H1 (cell line): ENCODE measurements at regions not wholly inside any gene's neighbourhood (a gene's known extent, or its start where the extent isn't known, plus 50 kb on each side); places are given as distances from the start of the nearest gene placed in this dataset.

Experiments used
- CTCF ChIA-PET: fragments of 300-600 bp; sonication (Branson Sonifier 250); formaldehyde crosslinking; loops from one replicate; lab custom pipeline; 2021; ENCODE audit not compliant: partially characterized antibody; lab: Charles Lee
- POLR2A ChIA-PET: fragments of 300-600 bp; sonication (Branson Sonifier 250); formaldehyde crosslinking; loops from one replicate; lab custom pipeline; 2021; ENCODE audit warnings: inconsistent platforms; ENCODE audit not compliant: partially characterized antibody; lab: Charles Lee
- DNase-seq, 2 experiments: peaks; one replicate each; pipeline versions ENCODE4 v3.0.0 to v3.0.0-alpha.2; 2010 to 2022; ENCODE audit warnings: low spot score in 2 of 2, low read depth in 1 of 2, mixed read lengths in 1 of 2
- FAIRE-seq: peaks from 2 replicates; lab custom pipeline; 2011; peaks lifted over from hg19 to GRCh38; lab: Jason Lieb, UNC
- H2AFZ ChIP-seq: 2 replicates; pipeline ENCODE4 v1.8.1; 2012; ENCODE audit warnings: low read length, inconsistent platforms
- H2AK5ac ChIP-seq: 2 replicates; pipeline ENCODE4 v1.6.1; 2013; ENCODE audit warnings: low read depth, low read length
- H2BK120ac ChIP-seq: replicated peaks from 2 replicates; pipeline ENCODE3; 2013; ENCODE audit warnings: low read depth, low read length, inconsistent platforms
- H2BK12ac ChIP-seq: 2 replicates; pipeline ENCODE4 v1.6.1; 2013; ENCODE audit warnings: low read depth, low read length
- H2BK15ac ChIP-seq: 2 replicates; pipeline ENCODE4 v1.6.1; 2013; ENCODE audit warnings: low read length
- H2BK20ac ChIP-seq: 2 replicates; pipeline ENCODE4 v1.6.1; 2013; ENCODE audit warnings: low read length
- H2BK5ac ChIP-seq: 2 replicates; pipeline ENCODE4 v1.6.1; 2013; ENCODE audit warnings: low read depth, low read length
- H3K14ac ChIP-seq: 2 replicates; pipeline ENCODE4 v1.6.1; 2013; ENCODE audit warnings: inconsistent platforms; ENCODE audit not compliant: insufficient read length
- H3K18ac ChIP-seq: 2 replicates; pipeline ENCODE4 v1.6.1; 2013; ENCODE audit warnings: low read length; ENCODE audit errors: extremely low read depth
- H3K23ac ChIP-seq: 2 replicates; pipeline ENCODE4 v1.6.1; 2013; ENCODE audit warnings: inconsistent platforms; ENCODE audit not compliant: insufficient read length
- H3K23me2 ChIP-seq: 2 replicates; pipeline ENCODE4 v1.6.1; 2013; ENCODE audit warnings: low read depth, low read length
- H3K27ac ChIP-seq: 2 replicates; pipeline ENCODE4 v1.6.1; 2011; ENCODE audit warnings: low read depth, low read length, inconsistent platforms
- H3K27me3 ChIP-seq, 4 experiments: replicated peaks in 1 of 4; 1 replicate in 1 of 4; 2 replicates in 3 of 4; pipeline versions ENCODE4 v1.6.1 to v1.8.1; 2011 to 2013; ENCODE audit warnings: low read length in 3 of 4, mild to moderate bottlenecking in 3 of 4, inconsistent platforms in 2 of 4, mixed read lengths in 2 of 4, moderate library complexity in 1 of 4; ENCODE audit not compliant: control insufficient read depth in 3 of 4, insufficient read depth in 3 of 4; ENCODE audit errors: extremely low read depth in 1 of 4
- H3K36me3 ChIP-seq, 4 experiments: 2 replicates each; pipeline versions ENCODE4 v1.6.1 to v1.8.1; 2011 to 2013; ENCODE audit warnings: mild to moderate bottlenecking in 4 of 4, low read length in 3 of 4, moderate library complexity in 2 of 4, control low read depth in 1 of 4, inconsistent platforms in 1 of 4; ENCODE audit not compliant: insufficient read depth in 4 of 4, control insufficient read depth in 2 of 4
- H3K4ac ChIP-seq: replicated peaks from 2 replicates; pipeline ENCODE3; 2013; ENCODE audit warnings: low read length, low read depth, mixed read lengths, inconsistent platforms; ENCODE audit not compliant: insufficient read length
- H3K4me1 ChIP-seq, 4 experiments: replicated peaks in 1 of 4; 1 replicate in 1 of 4; 2 replicates in 3 of 4; pipeline versions ENCODE4 v1.6.1 to v1.8.1; 2011 to 2013; ENCODE audit warnings: low read length in 3 of 4, inconsistent platforms in 2 of 4, mixed read lengths in 1 of 4; ENCODE audit not compliant: insufficient read depth in 4 of 4, control insufficient read depth in 3 of 4
- H3K4me2 ChIP-seq, 2 experiments: 2 replicates each; pipeline versions ENCODE4 v1.6.1 to v1.8.1; 2011 to 2013; ENCODE audit warnings: low read depth in 2 of 2, low read length in 2 of 2, control low read depth in 1 of 2, inconsistent platforms in 1 of 2, mild to moderate bottlenecking in 1 of 2; ENCODE audit not compliant: insufficient read depth in 1 of 2
- H3K4me3 ChIP-seq, 4 experiments: fragments of 200-600, 300-600 bp in 1 of 4; sonication (generic), shearing (Covaris generic), sonication (Bioruptor Twin) in 1 of 4; 2 replicates each; pipeline versions ENCODE4 v1.5.1 to v1.8.1; 2011 to 2016; ENCODE audit warnings: low read length in 4 of 4, low read depth in 3 of 4, control low read depth in 2 of 4, inconsistent platforms in 2 of 4, mild to moderate bottlenecking in 2 of 4, mixed read lengths in 1 of 4, moderate library complexity in 1 of 4; ENCODE audit not compliant: insufficient read depth in 2 of 4; ENCODE audit errors: extremely low read depth in 1 of 4
- H3K56ac ChIP-seq: replicated peaks from 2 replicates; pipeline ENCODE3; 2013; ENCODE audit warnings: low read depth, mild to moderate bottlenecking, mixed read lengths, low read length, inconsistent platforms; ENCODE audit not compliant: insufficient read length
- H3K79me1 ChIP-seq: 2 replicates; pipeline ENCODE4 v1.6.1; 2013; ENCODE audit warnings: low read depth, low read length, control low read depth
- H3K79me2 ChIP-seq, 2 experiments: 2 replicates each; pipeline versions ENCODE4 v1.6.1 to v1.8.1; 2012 to 2013; ENCODE audit warnings: low read length in 2 of 2, mild to moderate bottlenecking in 2 of 2, inconsistent platforms in 1 of 2; ENCODE audit not compliant: insufficient read depth in 2 of 2, control insufficient read depth in 1 of 2
- H3K9ac ChIP-seq, 4 experiments: replicated peaks in 1 of 4; 1 replicate in 1 of 4; 2 replicates in 3 of 4; pipeline versions ENCODE4 v1.6.1 to v1.8.1; 2011 to 2013; ENCODE audit warnings: low read depth in 3 of 4, low read length in 3 of 4, control low read depth in 2 of 4, mild to moderate bottlenecking in 2 of 4, moderate library complexity in 2 of 4, inconsistent platforms in 1 of 4; ENCODE audit errors: extremely low read depth in 1 of 4
- H3K9me3 ChIP-seq, 2 experiments: 2 replicates each; pipeline versions ENCODE4 v1.6.1 to v1.8.1; 2012 to 2013; ENCODE audit warnings: mild to moderate bottlenecking in 2 of 2, moderate library complexity in 2 of 2, control low read depth in 1 of 2, inconsistent platforms in 1 of 2, low read depth in 1 of 2, low read length in 1 of 2, mixed read lengths in 1 of 2; ENCODE audit not compliant: insufficient read depth in 2 of 2
- H4K20me1 ChIP-seq, 2 experiments: replicated peaks in 1 of 2; 2 replicates each; pipeline versions ENCODE3 to v1.8.1; 2011 to 2013; ENCODE audit warnings: inconsistent platforms in 2 of 2, low read length in 2 of 2, mild to moderate bottlenecking in 1 of 2; ENCODE audit not compliant: insufficient read depth in 2 of 2, control insufficient read depth in 1 of 2
- H4K5ac ChIP-seq: 2 replicates; pipeline ENCODE4 v1.6.1; 2013; ENCODE audit warnings: low read length, low read depth, mixed read lengths, inconsistent platforms; ENCODE audit not compliant: insufficient read length
- H4K8ac ChIP-seq: 2 replicates; pipeline ENCODE4 v1.8.0; 2013; ENCODE audit warnings: mild to moderate bottlenecking, moderate library complexity, low read length, inconsistent platforms; ENCODE audit not compliant: insufficient read depth; ENCODE audit errors: extremely low read depth
- H4K91ac ChIP-seq: replicated peaks from 2 replicates; pipeline ENCODE3; 2013; ENCODE audit warnings: low read length, mixed read lengths, inconsistent platforms; ENCODE audit not compliant: insufficient read length
- ASH2L ChIP-seq: fragments of 200-600, 300-600 bp; sonication (generic); IDR thresholded peaks from one replicate; pipeline ENCODE4 v1.7.1; 2017; ENCODE audit warnings: low read length
- EZH2 ChIP-seq: fragments of 200-600 bp; sonication (generic); IDR thresholded peaks from 2 replicates; pipeline ENCODE4 v1.7.1; 2012; ENCODE audit warnings: low read depth, mild to moderate bottlenecking, moderate library complexity, low read length, inconsistent platforms; ENCODE audit not compliant: severe bottlenecking
- HDAC6 ChIP-seq: IDR thresholded peaks from one replicate; pipeline ENCODE4 v1.7.1; 2012; ENCODE audit warnings: low read depth, mild to moderate bottlenecking, inconsistent platforms, low read length, moderate library complexity
- POLR2A ChIP-seq, 2 experiments: IDR thresholded peaks; 1 replicate in 1 of 2; 2 replicates in 1 of 2; pipeline ENCODE4 v1.6.1; 2011; ENCODE audit warnings: low read depth in 2 of 2, low read length in 2 of 2, mild to moderate bottlenecking in 2 of 2; ENCODE audit errors: control extremely low read depth in 1 of 2
- RNF2 ChIP-seq: fragments of 200-900, 300-1000 bp; sonication (generic); IDR thresholded peaks from 2 replicates; pipeline ENCODE4 v1.7.1; 2016; ENCODE audit warnings: borderline replicate concordance, low read depth, mild to moderate bottlenecking, antibody characterized with exemption, low read length; ENCODE audit not compliant: poor library complexity, severe bottlenecking; ENCODE audit errors: missing control alignments
- SUZ12 ChIP-seq: fragments of 200-600 bp; sonication (generic); IDR thresholded peaks from 2 replicates; pipeline ENCODE4 v1.6.1; 2012; ENCODE audit warnings: mild to moderate bottlenecking, inconsistent platforms, low read length, moderate library complexity, mixed read lengths
- TAF7 ChIP-seq: optimal IDR thresholded peaks from 2 replicates; pipeline ENCODE3; 2011; ENCODE audit warnings: low read depth, mild to moderate bottlenecking, inconsistent platforms, low read length, moderate library complexity, borderline replicate concordance
- WGBS, 2 experiments: shearing (Covaris generic) in 1 of 2; methylation state at CpG; one replicate each; pipeline versions ENCODE4 v1.1.6 to v1.1.7; 2013 to 2015; ENCODE audit warnings: low lambda C conversion rate in 2 of 2, mixed read lengths in 2 of 2, inconsistent platforms in 1 of 2, low coverage in 1 of 2, missing lambda C conversion rate in 1 of 2; ENCODE audit not compliant: insufficient replicate concordance in 2 of 2, insufficient coverage in 1 of 2, insufficient read length in 1 of 2; ENCODE audit errors: extremely low coverage in 1 of 2, missing lambda C conversion rate in 1 of 2; 5-methylcytosine and 5-hydroxymethylcytosine counted together

GRCh38 chr1:177566495-177566894, 395.7 kb downstream of the BRINP2 start:
- Histone ChIP-seq H2BK12ac (no peak overlapping the region), H3K36me3 (no peaks in the 10 kb centered on the region), H2BK120ac (no peak overlapping the region), H2BK20ac (no peak overlapping the region), H2BK15ac (no peak overlapping the region), H3K4me2 (no peak overlapping the region), H3K27me3 (no peaks in the 10 kb centered on the region), H2BK5ac (no peak overlapping the region), H3K9ac (no peak overlapping the region), H2AK5ac (no peak overlapping the region), H3K79me2 (no peaks in the 10 kb centered on the region), H3K27ac (no peak overlapping the region)
- no peak for FAIRE-seq
- TF ChIP-seq EZH2 (no peak), SUZ12 (no peak), HDAC6 (no peak), RNF2 (no peak), ASH2L (no peak), POLR2A (IDR thresholded peaks at IDR 0.05; ENCODE audit: control extremely low read depth in 1 of 2, low read depth in 2 of 2, low read length in 2 of 2) (no peak), TAF7 (no peak)
- TF ChIP-seq, all 59 proteins: peak for 0
- Histone ChIP-seq H4K20me1 (no peaks in the 10 kb centered on the region), H3K4me3 (no peak overlapping the region), H3K9me3 (no peaks in the 10 kb centered on the region), H4K8ac (no peak overlapping the region), H4K5ac (no peak overlapping the region), H3K56ac (no peak overlapping the region), H3K23me2 (no peaks in the 10 kb centered on the region), H3K4ac (no peak overlapping the region), H3K4me1 (no peaks in the 10 kb centered on the region), H3K18ac (no peak overlapping the region), H3K79me1 (no peaks in the 10 kb centered on the region), H3K14ac (no peak overlapping the region), H2AFZ (no peak overlapping the region), H4K91ac (no peak overlapping the region), H3K23ac (no peak overlapping the region)
- DNase-seq, result no peak
- CTCF ChIA-PET, result interaction anchor here (1.0 to 4.3 kb wide), 6 partner anchors 11 to 323 kb away, joined by 3 to 27 read pairs (median 4); no protein-coding TSS in a partner anchor
- WGBS, 2 experiments, result 78% methylated on average over 3 of the region's 3 CpGs; no CpG with 5 or more reads in 1 of the 2 experiments
- POLR2A ChIA-PET, result no interaction called here
